ENCODE measurements at regions not wholly inside any gene's neighbourhood (a gene's known extent, or its start where the extent isn't known, plus 50 kb on each side); places are given as distances from the start of the nearest gene placed in this dataset.
"Not testable (repeated sequence)": the region's sequence is repeated elsewhere in the genome, so short reads cannot be mapped to it uniquely, and the experiment has no call there.

DNA sequence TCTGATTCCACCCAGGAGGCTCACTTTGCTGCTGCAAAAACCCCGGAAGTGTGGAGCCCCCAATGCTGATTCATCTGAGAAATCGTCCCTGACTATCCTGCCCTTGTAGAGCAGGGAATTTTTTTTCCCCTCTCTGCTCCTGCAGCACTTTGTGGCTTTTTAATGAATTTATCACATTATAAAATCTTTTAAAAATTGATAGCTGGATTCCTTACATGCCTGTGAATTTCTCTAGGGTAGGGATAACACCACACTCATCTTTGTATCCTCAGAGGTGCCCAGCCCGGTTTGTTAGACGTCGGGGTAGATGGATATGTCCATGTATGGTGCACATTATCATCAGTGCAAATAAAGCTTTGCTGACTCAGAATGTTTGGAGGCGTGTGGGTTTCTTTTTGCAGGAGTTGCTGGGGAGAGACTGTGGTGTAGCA is 185.7 kb downstream of the STK31 start:
- peak overlapping the region; percentile 93 for H3K27ac ChIP-seq (ENCODE audit: low read depth, low read length)
- no peaks in the 10 kb centered on the region for H3K36me3 ChIP-seq (ENCODE audit: insufficient read depth, low read length)
- no peak overlapping the region for H3K4me2 ChIP-seq (ENCODE audit: insufficient read depth, low read length)
- TF ChIP-seq, protein P1, sequence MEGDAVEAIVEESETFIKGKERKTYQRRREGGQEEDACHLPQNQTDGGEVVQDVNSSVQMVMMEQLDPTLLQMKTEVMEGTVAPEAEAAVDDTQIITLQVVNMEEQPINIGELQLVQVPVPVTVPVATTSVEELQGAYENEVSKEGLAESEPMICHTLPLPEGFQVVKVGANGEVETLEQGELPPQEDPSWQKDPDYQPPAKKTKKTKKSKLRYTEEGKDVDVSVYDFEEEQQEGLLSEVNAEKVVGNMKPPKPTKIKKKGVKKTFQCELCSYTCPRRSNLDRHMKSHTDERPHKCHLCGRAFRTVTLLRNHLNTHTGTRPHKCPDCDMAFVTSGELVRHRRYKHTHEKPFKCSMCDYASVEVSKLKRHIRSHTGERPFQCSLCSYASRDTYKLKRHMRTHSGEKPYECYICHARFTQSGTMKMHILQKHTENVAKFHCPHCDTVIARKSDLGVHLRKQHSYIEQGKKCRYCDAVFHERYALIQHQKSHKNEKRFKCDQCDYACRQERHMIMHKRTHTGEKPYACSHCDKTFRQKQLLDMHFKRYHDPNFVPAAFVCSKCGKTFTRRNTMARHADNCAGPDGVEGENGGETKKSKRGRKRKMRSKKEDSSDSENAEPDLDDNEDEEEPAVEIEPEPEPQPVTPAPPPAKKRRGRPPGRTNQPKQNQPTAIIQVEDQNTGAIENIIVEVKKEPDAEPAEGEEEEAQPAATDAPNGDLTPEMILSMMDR (IDR thresholded peaks at IDR 0.05; ENCODE audit: extremely low read depth, low read depth, low read length): no peak
- H3K4me1 ChIP-seq (ENCODE audit: insufficient read depth, low read length): peaks cover 27% of the 10 kb centered on the region
- DNase-seq (ENCODE audit: insufficient read length, low spot score, missing footprints): peak; percentile 43
- H2AFZ ChIP-seq (ENCODE audit: low read length): peak overlapping the region; percentile 29
- no peaks in the 10 kb centered on the region for H4K20me1 ChIP-seq (ENCODE audit: insufficient read depth, low read length)
- no peaks in the 10 kb centered on the region for H3K9me3 ChIP-seq (ENCODE audit: low read depth, low read length)
- no peaks in the 10 kb centered on the region for H3K79me2 ChIP-seq (ENCODE audit: insufficient read depth, low read length)
- H3K27me3 ChIP-seq (ENCODE audit: insufficient read depth, low read length): no peaks in the 10 kb centered on the region
- H3K4me3 ChIP-seq (ENCODE audit: insufficient read depth, low read length): no peak overlapping the region

DNA sequence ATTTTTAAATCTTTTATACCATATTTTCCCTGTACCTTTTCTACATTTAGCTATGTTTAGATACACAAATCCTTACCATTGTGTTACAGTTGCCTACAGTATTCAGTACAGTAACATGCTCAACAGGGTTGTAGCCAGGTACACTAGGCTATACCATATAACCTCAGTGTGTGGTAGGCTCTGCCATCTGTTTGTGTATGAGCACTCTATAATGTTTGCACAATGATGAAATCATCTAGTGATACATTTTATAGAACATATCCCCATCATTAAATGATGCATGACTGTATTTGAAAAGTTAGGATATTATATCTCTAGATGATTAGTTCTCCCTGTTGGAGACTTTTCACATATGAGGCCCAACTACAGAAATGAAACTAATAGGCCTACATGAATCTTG is 188.6 kb downstream of the STK31 start:
- Histone ChIP-seq H3K27ac (ENCODE audit: low read depth, low read length) (no peak overlapping the region), H3K36me3 (ENCODE audit: insufficient read depth, low read length) (no peaks in the 10 kb centered on the region), H3K4me3 (ENCODE audit: insufficient read depth, low read length) (no peak overlapping the region), H3K27me3 (ENCODE audit: insufficient read depth, low read length) (no peaks in the 10 kb centered on the region), H3K4me2 (ENCODE audit: insufficient read depth, low read length) (no peak overlapping the region), H3K79me2 (ENCODE audit: insufficient read depth, low read length) (no peaks in the 10 kb centered on the region), H4K20me1 (ENCODE audit: insufficient read depth, low read length) (no peaks in the 10 kb centered on the region), H3K4me1 (ENCODE audit: insufficient read depth, low read length) (peaks cover 19% of the 10 kb centered on the region), H2AFZ (ENCODE audit: low read length) (no peak overlapping the region), H3K9me3 (ENCODE audit: low read depth, low read length) (no peaks in the 10 kb centered on the region)
- TF ChIP-seq, protein P1 (IDR thresholded peaks at IDR 0.05; ENCODE audit: extremely low read depth, low read depth, low read length): no peak
- no peak for DNase-seq (ENCODE audit: insufficient read length, low spot score, missing footprints)

DNA sequence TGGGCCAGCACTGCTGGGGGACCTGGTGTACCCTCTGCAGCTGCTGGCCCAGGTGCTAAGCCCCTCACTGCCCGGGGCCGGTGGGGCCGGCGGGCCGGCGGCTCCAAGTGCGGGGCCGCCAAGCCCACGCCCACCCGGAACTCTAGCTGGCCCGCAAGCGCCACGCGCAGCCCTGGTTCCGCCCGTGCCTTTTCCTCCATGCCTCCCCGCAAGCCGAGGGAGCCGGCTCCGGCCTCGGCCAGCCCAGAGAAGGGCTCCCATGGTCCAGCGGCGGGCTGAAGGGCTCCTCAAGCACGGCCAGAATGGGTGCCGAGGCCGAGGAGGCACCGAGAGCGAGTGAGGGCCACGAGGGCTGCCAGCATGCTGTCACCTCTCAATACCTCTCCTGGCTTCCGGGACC is 194.9 kb downstream of the STK31 start:
- H4K20me1 ChIP-seq (ENCODE audit: insufficient read depth, low read length); DNase-seq (ENCODE audit: insufficient read length, low spot score, missing footprints); H3K36me3 ChIP-seq (ENCODE audit: insufficient read depth, low read length); H3K4me2 ChIP-seq (ENCODE audit: insufficient read depth, low read length); H3K4me1 ChIP-seq (ENCODE audit: insufficient read depth, low read length); H3K27ac ChIP-seq (ENCODE audit: low read depth, low read length); H3K4me3 ChIP-seq (ENCODE audit: insufficient read depth, low read length); H3K79me2 ChIP-seq (ENCODE audit: insufficient read depth, low read length); H2AFZ ChIP-seq (ENCODE audit: low read length); H3K27me3 ChIP-seq (ENCODE audit: insufficient read depth, low read length); H3K9me3 ChIP-seq (ENCODE audit: low read depth, low read length): not testable (repeated sequence)

DNA sequence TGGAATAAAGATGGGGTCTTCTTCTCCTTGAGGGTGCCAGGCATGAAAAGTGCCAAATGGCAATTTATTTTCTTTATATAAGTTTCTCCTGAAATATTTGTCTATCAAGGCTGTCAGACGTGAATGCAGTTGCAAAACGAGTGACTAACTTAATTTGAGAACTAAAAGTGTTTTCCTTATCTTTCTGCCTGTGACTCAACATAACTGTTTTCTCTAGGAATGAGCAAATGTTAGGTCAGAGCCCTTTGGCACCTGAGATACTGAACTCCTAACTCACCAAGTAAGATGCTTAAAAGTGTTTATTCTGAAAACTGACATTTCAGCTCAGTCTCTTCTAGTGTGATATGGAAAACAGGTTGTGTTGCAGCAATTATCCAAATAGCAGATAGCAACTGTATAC is 197.0 kb downstream of the STK31 start:
- peak; percentile 63 for DNase-seq (ENCODE audit: insufficient read length, low spot score, missing footprints)
- no peaks in the 10 kb centered on the region for H3K4me1 ChIP-seq (ENCODE audit: insufficient read depth, low read length)

More for the DNA sequence above, 197.0 kb downstream of the STK31 start:
- H4K20me1 ChIP-seq (ENCODE audit: insufficient read depth, low read length): no peaks in the 10 kb centered on the region
- no peaks in the 10 kb centered on the region for H3K36me3 ChIP-seq (ENCODE audit: insufficient read depth, low read length)
- no peak overlapping the region for H2AFZ ChIP-seq (ENCODE audit: low read length)
- H3K27ac ChIP-seq (ENCODE audit: low read depth, low read length): no peak overlapping the region
- no peaks in the 10 kb centered on the region for H3K79me2 ChIP-seq (ENCODE audit: insufficient read depth, low read length)
- H3K4me3 ChIP-seq (ENCODE audit: insufficient read depth, low read length): no peak overlapping the region
- TF ChIP-seq, protein P1 (IDR thresholded peaks at IDR 0.05; ENCODE audit: extremely low read depth, low read depth, low read length): no peak
- no peaks in the 10 kb centered on the region for H3K9me3 ChIP-seq (ENCODE audit: low read depth, low read length)
- H3K4me2 ChIP-seq (ENCODE audit: insufficient read depth, low read length): no peak overlapping the region
- H3K27me3 ChIP-seq (ENCODE audit: insufficient read depth, low read length): no peaks in the 10 kb centered on the region
